ENCODE measurements at regions not wholly inside any gene's neighbourhood (a gene's known extent, or its start where the extent isn't known, plus 50 kb on each side); places are given as distances from the start of the nearest gene placed in this dataset.

DNA sequence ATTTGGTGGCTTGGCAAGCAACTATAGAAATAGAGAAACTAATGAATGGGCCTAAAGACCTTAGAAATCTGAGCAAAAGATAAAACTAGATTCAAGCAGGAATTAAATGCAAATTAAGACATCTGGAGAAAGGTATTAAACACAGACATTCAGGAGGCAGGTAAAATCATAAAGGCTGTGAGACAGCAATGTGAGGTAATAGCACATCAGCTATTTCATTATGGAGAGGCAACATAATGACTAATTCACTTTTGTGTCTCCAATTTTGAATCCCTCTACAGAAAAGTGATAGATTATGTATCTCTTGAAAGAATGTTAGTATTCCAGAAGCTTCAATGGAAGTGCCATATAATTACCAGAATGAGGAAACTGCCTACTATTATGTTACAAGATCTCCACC, 175.9 kb upstream of the LRIG3 start:
- no peaks in the 10 kb centered on the region for H3K79me2 ChIP-seq (ENCODE audit: insufficient read depth, low read length)
- no peaks in the 10 kb centered on the region for H4K20me1 ChIP-seq (ENCODE audit: insufficient read depth, low read length)
- no peaks in the 10 kb centered on the region for H3K27me3 ChIP-seq (ENCODE audit: insufficient read depth, low read length)
- H2AFZ ChIP-seq (ENCODE audit: low read length) = no peak overlapping the region
- no peaks in the 10 kb centered on the region for H3K4me1 ChIP-seq (ENCODE audit: insufficient read depth, low read length, severe bottlenecking)
- no peak overlapping the region for H3K4me2 ChIP-seq (ENCODE audit: low read length)
- no peaks in the 10 kb centered on the region for H3K36me3 ChIP-seq (ENCODE audit: insufficient read depth, low read length)
- H3F3A ChIP-seq (ENCODE audit: insufficient read depth, low read length) = no peaks in the 10 kb centered on the region
- H3K9me3 ChIP-seq (ENCODE audit: low read length) = no peaks in the 10 kb centered on the region
- H3K4me3 ChIP-seq (ENCODE audit: low read depth, low read length, poor library complexity, severe bottlenecking) = no peak overlapping the region
- no peak overlapping the region for H3K9ac ChIP-seq (ENCODE audit: low read length)
- TF ChIP-seq CTCF (IDR thresholded peaks at IDR 0.05; ENCODE audit: low read length) = no peak
- TF ChIP-seq EZH2 (IDR thresholded peaks at IDR 0.05; ENCODE audit: borderline replicate concordance, low read length) = no peak
- no peaks in the 10 kb centered on the region for H3K9me2 ChIP-seq (ENCODE audit: low read depth, low read length)
- H3K27ac ChIP-seq (ENCODE audit: low read depth, low read length, poor library complexity, severe bottlenecking) = no peak overlapping the region

DNA sequence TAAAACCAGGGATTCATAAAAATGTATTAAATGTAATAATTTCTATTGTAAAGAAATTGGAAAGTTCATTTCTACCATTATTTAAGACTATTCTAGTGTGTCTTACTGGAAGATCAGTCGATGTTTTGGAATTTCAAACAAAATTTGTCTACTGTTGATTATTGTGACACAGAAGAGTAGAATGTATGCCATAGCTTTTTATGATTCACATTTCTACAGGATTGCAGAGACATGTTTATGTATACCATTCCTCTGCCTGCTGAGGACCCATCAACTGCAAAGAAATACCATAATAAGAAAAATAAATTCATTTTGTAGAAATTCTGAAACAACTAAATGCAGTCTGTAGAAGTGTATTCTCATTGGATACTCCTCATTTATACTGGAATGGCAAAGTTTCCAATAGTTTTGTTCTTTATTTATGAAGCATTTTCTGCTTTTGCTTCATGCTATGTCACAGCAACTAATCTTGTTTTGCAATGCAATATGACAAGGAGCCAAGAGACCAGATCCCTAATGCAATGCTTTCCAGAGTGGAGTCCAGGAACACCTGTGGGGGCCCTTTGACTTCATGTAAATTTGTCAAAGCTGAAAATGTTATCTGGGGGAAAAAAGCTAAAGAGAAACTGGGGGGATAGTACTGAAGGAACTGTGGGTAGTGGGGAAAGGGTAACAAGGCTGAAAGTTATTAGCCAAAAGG, 172.9 kb upstream of the LRIG3 start:
- TF ChIP-seq EZH2 (IDR thresholded peaks at IDR 0.05; ENCODE audit: borderline replicate concordance, low read length) (no peak), CTCF (IDR thresholded peaks at IDR 0.05; ENCODE audit: low read length) (no peak)
- Histone ChIP-seq H3K9ac (ENCODE audit: low read length) (no peak overlapping the region), H3K4me3 (ENCODE audit: low read depth, low read length, poor library complexity, severe bottlenecking) (no peak overlapping the region), H3K27me3 (ENCODE audit: insufficient read depth, low read length) (no peaks in the 10 kb centered on the region), H4K20me1 (ENCODE audit: insufficient read depth, low read length) (no peaks in the 10 kb centered on the region), H2AFZ (ENCODE audit: low read length) (no peak overlapping the region), H3K9me3 (ENCODE audit: low read length) (no peaks in the 10 kb centered on the region), H3K9me2 (ENCODE audit: low read depth, low read length) (no peaks in the 10 kb centered on the region), H3K36me3 (ENCODE audit: insufficient read depth, low read length) (no peaks in the 10 kb centered on the region), H3K79me2 (ENCODE audit: insufficient read depth, low read length) (no peaks in the 10 kb centered on the region), H3F3A (ENCODE audit: insufficient read depth, low read length) (no peaks in the 10 kb centered on the region), H3K27ac (ENCODE audit: low read depth, low read length, poor library complexity, severe bottlenecking) (no peak overlapping the region), H3K4me2 (ENCODE audit: low read length) (no peak overlapping the region), H3K4me1 (ENCODE audit: insufficient read depth, low read length, severe bottlenecking) (no peaks in the 10 kb centered on the region)

GRCh38 chr12:59088673-59089072, 168.4 kb upstream of the LRIG3 start:
- Histone ChIP-seq H2AFZ (ENCODE audit: low read length) (no peak overlapping the region), H3K9ac (ENCODE audit: low read length) (no peak overlapping the region), H3F3A (ENCODE audit: insufficient read depth, low read length) (no peaks in the 10 kb centered on the region), H3K27ac (ENCODE audit: low read depth, low read length, poor library complexity, severe bottlenecking) (no peak overlapping the region), H4K20me1 (ENCODE audit: insufficient read depth, low read length) (no peaks in the 10 kb centered on the region), H3K9me2 (ENCODE audit: low read depth, low read length) (no peaks in the 10 kb centered on the region), H3K4me2 (ENCODE audit: low read length) (no peak overlapping the region), H3K27me3 (ENCODE audit: insufficient read depth, low read length) (no peaks in the 10 kb centered on the region), H3K4me3 (ENCODE audit: low read depth, low read length, poor library complexity, severe bottlenecking) (no peak overlapping the region), H3K4me1 (ENCODE audit: insufficient read depth, low read length, severe bottlenecking) (no peaks in the 10 kb centered on the region), H3K79me2 (ENCODE audit: insufficient read depth, low read length) (no peaks in the 10 kb centered on the region), H3K9me3 (ENCODE audit: low read length) (no peaks in the 10 kb centered on the region), H3K36me3 (ENCODE audit: insufficient read depth, low read length) (no peaks in the 10 kb centered on the region)
- TF ChIP-seq CTCF (IDR thresholded peaks at IDR 0.05; ENCODE audit: low read length) (no peak), EZH2 (IDR thresholded peaks at IDR 0.05; ENCODE audit: borderline replicate concordance, low read length) (no peak)

Measured in OCI-LY1 (cell line).